ENCODE measurements at regions not wholly inside any gene's neighbourhood (a gene's known extent, or its start where the extent isn't known, plus 50 kb on each side); places are given as distances from the start of the nearest gene placed in this dataset.

DNA sequence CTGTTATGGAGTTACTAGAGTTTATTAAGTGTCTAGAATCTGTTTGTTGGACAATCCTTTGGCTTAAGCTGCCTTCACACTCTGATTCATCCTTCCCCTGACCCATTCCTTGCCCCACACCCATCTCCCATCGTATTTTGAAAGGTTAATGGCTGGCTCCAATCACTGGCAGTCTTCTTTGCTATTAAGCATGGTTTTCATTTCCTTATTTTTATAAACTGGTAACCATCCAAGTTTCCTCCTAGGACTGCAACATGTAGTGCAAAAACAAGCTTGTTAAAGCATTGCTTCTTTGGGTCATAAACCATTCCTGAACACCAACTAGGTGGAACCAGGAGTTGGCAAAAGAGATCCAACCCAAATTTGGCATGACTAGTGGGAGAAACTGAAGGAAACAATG lies 148.4 kb downstream of the DTWD1 start:
- ATAC-seq (replicated peaks) = no peak
- DNase-seq = no peak
- Mint-ChIP-seq H3K36me3 (no peaks in the 10 kb centered on the region), H3K4me1 (no peaks in the 10 kb centered on the region), H3K4me3 (no peak overlapping the region), H3K9me3 (peaks cover 0 to 12% of the 10 kb centered on the region in 2 donors), H3K27me3 (no peaks in the 10 kb centered on the region), H3K27ac (no peak overlapping the region)

DNA sequence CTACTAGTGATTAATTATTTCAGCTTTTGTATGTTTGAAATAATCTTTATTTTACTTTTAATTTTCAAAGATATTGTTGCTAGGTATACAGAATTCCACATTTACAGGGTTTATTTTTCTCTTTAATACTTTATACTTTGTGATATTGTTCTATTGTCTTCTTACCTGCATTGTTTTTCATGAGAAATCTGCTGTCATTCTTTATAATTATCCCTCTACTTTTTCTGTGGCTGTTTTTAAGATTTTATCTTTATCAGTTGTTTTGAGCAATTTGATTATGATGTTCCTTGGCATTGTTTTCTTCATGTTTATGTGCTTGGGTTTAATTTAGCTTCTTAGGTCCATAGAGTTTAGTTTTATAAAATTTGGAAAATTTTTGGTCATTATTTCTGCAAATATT lies 168.6 kb downstream of the DTWD1 start:
- Mint-ChIP-seq H3K4me1 (no peaks in the 10 kb centered on the region), H3K9me3 (peaks cover 4 to 8% of the 10 kb centered on the region in 2 donors)

DNA sequence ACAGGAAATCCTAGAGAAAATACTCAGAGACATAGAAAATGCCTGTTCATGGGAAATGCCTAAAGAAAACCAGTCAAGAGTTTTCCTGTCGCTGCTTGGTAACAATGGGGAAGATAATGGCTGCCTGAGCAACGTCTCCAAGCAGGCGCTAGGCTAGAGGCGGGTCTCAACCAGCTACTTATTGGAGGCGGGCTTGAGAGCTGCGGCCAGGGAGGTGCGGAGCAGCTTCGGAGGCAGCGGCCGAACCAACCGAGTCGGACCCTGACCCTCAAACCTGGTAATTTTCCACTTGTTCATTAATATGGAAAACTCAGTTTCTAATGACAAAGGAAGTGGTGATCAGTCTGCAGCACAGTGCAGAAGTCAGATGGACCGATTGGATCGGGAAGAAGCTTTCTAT lies 173.1 kb downstream of the DTWD1 start:
- Mint-ChIP-seq H3K4me3 (no peak overlapping the region), H3K36me3 (no peaks in the 10 kb centered on the region), H3K4me1 (no peaks in the 10 kb centered on the region), H3K9me3 (peaks cover 5 to 9% of the 10 kb centered on the region in 2 donors), H3K27me3 (no peaks in the 10 kb centered on the region), H3K27ac (no peak overlapping the region)
- no peak for ATAC-seq (replicated peaks)
- DNase-seq = no peak

More for the DNA sequence above, 168.6 kb downstream of the DTWD1 start:
- H3K4me3 Mint-ChIP-seq = no peak overlapping the region
- no peak overlapping the region for H3K27ac Mint-ChIP-seq
- H3K27me3 Mint-ChIP-seq = no peaks in the 10 kb centered on the region
- H3K36me3 Mint-ChIP-seq = no peaks in the 10 kb centered on the region
- ATAC-seq (replicated peaks) (no peak), DNase-seq (no peak)

DNA sequence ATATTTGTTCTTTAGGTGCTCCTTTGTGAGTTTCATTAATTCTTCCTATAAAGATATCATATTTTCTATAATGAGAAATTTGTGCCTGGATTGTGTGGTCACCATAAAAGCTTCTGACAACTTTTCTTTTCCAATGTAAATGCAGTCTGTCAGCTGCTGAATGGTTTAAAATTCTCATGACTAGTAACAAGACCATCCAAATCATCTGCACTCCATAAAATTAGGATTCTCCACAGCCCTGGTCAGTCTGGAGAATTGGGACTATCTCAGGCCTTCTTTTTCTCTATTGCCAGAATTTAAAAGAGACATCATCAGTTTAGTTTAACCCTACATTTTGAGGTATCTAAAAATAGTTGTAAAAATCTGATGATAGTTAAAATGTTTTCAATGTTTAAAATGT lies 180.9 kb downstream of the DTWD1 start:
- Mint-ChIP-seq H3K36me3 (no peaks in the 10 kb centered on the region), H3K4me1 (no peaks in the 10 kb centered on the region), H3K9me3 (peaks cover 13 to 19% of the 10 kb centered on the region in 2 donors), H3K27me3 (peaks cover 0 to 4% of the 10 kb centered on the region in 2 donors), H3K4me3 (no peak overlapping the region), H3K27ac (no peak overlapping the region)
- DNase-seq = no peak
- ATAC-seq (replicated peaks) = no peak
